ENCODE measurements at regions not wholly inside any gene's neighbourhood (a gene's known extent, or its start where the extent isn't known, plus 50 kb on each side); places are given as distances from the start of the nearest gene placed in this dataset.

DNA sequence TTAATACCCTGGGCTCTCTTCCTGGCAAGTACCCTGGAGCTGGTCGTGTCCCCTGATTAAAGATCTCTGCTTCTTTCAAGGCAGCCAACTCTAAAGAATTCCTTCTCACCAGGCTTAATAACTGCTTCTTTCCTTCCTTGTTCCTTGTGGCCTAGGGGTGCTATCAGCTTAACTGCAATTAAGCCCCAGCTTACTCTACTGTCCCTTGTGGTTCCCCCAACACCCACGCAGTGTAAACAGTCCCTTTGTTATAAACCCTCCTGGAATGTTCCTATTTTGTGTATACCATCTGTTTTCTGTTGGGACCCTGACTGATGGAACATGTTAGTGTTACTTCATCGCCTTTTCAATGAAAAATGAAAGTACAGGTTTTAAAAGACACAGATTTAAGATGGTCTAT is 126.4 kb upstream of the KIRREL3 start:
- no peak overlapping the region for H3K27ac ChIP-seq (replicated peaks)
- intact Hi-C loops (cut with micrococcal nuclease): no loop called here

DNA sequence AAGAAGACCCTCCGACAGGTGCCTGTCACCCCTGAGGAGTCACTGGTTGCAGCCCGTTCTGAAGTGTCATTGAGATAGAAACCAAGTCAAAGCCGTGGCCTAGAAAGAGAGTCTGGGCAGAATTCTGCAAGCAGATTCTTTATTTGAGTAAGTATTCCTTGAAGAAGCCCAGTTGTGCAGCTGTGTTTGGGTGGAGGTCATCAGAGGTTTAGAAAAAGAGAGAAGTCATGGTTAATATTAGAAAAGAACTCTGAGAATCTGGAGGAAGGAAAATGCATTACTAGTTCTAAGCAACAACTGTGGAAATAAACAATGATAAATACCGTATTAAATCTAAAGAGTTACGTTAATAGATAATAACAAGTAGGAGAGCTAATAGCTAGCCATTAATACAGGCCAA is 118.8 kb upstream of the KIRREL3 start:
- Histone ChIP-seq H3K36me3 (no peaks in the 10 kb centered on the region), H3K4me3 (no peak overlapping the region), H3K27me3 (ENCODE audit: low read depth) (peaks cover 10% of the 10 kb centered on the region), H3K9me3 (replicated peaks) (no peaks in the 10 kb centered on the region), H3K4me1 (no peaks in the 10 kb centered on the region), H3K27ac (replicated peaks) (no peak overlapping the region)
- intact Hi-C loops (cut with micrococcal nuclease): no loop called here
- no peak for TF ChIP-seq CTCF (IDR thresholded peaks at IDR 0.05; ENCODE audit: borderline replicate concordance)
- DNase-seq: no peak

More for the DNA sequence above, 126.4 kb upstream of the KIRREL3 start:
- H3K27me3 ChIP-seq (ENCODE audit: low read depth): peaks cover 12% of the 10 kb centered on the region
- H3K36me3 ChIP-seq: no peaks in the 10 kb centered on the region
- H3K4me1 ChIP-seq: no peaks in the 10 kb centered on the region
- TF ChIP-seq CTCF (IDR thresholded peaks at IDR 0.05; ENCODE audit: borderline replicate concordance): no peak
- no peak overlapping the region for H3K4me3 ChIP-seq
- H3K9me3 ChIP-seq (replicated peaks): no peaks in the 10 kb centered on the region
- no peak for DNase-seq

DNA sequence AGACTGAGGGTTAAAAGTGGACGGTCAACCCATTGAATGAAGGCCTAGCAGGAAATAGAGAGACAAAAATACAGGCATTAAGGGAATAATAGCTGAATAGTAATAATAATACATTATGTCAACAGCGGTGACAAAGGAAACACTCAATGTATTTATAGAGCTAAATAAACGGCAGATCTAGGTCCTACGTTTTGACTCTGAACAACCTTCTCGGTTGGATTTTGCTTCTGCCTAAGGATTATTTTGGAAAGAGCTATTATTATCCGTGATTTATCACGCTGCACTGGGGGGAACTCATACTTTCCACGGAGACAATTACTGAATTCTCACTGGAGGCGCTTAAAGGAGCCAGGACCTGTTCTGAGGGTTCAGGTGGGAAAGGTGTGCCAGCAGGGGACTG is 118.2 kb upstream of the KIRREL3 start:
- no peak for TF ChIP-seq CTCF (IDR thresholded peaks at IDR 0.05; ENCODE audit: borderline replicate concordance)
- H3K9me3 ChIP-seq (replicated peaks): no peaks in the 10 kb centered on the region
- H3K27ac ChIP-seq (replicated peaks): no peak overlapping the region
- H3K4me3 ChIP-seq: no peak overlapping the region
- no peak for DNase-seq
- H3K4me1 ChIP-seq: no peaks in the 10 kb centered on the region
- intact Hi-C loops (cut with micrococcal nuclease): no loop called here
- H3K27me3 ChIP-seq (ENCODE audit: low read depth): peaks cover 7% of the 10 kb centered on the region
- H3K36me3 ChIP-seq: no peaks in the 10 kb centered on the region

DNA sequence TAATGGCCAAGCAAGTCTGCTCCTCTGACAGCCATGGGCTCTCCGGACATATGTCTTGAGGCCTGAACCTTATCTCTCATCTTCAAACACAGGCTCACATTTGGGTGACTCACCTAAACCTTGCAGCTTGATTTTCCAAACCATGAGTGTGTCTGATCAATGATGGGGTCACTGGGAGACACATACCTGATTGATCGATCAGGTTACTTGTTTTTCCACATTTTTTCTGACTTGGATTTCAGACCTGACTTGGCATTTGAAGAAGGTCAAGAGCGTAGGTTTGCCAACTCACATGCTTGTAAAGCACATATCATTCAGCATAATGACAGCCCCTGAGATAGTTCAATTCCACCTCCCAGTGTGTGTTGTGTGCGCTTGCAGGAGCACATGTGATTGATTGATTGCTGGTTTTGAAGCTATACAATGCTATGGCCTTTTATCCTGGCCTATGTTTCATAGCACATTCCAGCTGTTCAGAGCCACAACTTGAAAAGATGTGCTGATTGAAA is 116.7 kb upstream of the KIRREL3 start:
- intact Hi-C loops (cut with micrococcal nuclease): no loop called here
- Histone ChIP-seq H3K27me3 (ENCODE audit: low read depth) (peaks cover 8% of the 10 kb centered on the region), H3K9me3 (replicated peaks) (no peaks in the 10 kb centered on the region), H3K36me3 (no peaks in the 10 kb centered on the region), H3K4me1 (no peaks in the 10 kb centered on the region), H3K4me3 (no peak overlapping the region), H3K27ac (replicated peaks) (no peak overlapping the region)
- DNase-seq: no peak
- TF ChIP-seq CTCF (IDR thresholded peaks at IDR 0.05; ENCODE audit: borderline replicate concordance): no peak

- DNase-seq: no peak
- H3K9me3 ChIP-seq (replicated peaks): no peaks in the 10 kb centered on the region
Observed at GRCh38 chr11:127115844-127116243, 115.3 kb upstream of the KIRREL3 start.

More at GRCh38 chr11:127115844-127116243, 115.3 kb upstream of the KIRREL3 start:
- Histone ChIP-seq H3K27me3 (ENCODE audit: low read depth) (peaks cover 13% of the 10 kb centered on the region), H3K4me1 (no peaks in the 10 kb centered on the region), H3K36me3 (no peaks in the 10 kb centered on the region), H3K4me3 (no peak overlapping the region), H3K27ac (replicated peaks) (no peak overlapping the region)
- intact Hi-C loops (cut with micrococcal nuclease): no loop called here
- no peak for TF ChIP-seq CTCF (IDR thresholded peaks at IDR 0.05; ENCODE audit: borderline replicate concordance)

Measured in left ventricle myocardium inferior (tissue), 1 donor.